ENCODE measurements at regions not wholly inside any gene's neighbourhood (a gene's known extent, or its start where the extent isn't known, plus 50 kb on each side); places are given as distances from the start of the nearest gene placed in this dataset.

DNA sequence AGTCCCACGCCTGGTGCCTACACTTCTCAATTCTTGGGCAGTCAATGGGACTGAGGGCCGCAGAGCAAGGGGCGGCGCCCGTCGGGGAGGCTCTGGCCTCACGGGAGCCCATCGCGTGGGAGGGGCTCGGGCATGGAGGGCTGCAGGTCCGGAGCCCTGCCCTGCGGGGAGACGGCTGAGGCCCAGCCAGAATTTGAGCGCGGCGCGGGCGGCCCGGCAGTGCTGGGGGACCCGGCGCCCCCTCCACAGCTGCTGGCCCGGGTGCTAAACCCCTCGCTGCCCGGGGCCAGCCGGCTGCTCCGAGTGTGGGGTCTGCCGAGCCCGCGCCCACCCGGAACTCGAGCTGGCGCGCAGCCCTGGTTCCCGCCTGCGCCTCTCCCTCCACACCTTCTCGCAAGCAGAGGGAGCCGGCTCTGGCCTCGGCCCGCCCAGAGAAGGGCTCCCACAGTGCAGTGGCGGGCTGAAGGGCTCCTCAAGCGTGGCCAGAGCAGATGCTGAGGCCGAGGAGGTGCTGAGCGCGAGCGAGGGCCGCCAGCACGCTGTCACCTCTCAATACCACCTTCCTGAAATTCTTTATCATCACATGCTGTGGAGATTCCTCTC is 58.5 kb downstream of the BAK1 start:
- DNase-seq (peak in 1 of 2 donors; percentile 76), ATAC-seq (ENCODE audit: low FRiP score in 2 of 2) (no peak)
- H3K4me1 ChIP-seq: no peaks in the 10 kb centered on the region
- H3K4me3 ChIP-seq: no peak overlapping the region
- no peaks in the 10 kb centered on the region for H3K9me3 ChIP-seq
- TF ChIP-seq POLR2AphosphoS5 (IDR thresholded peaks at IDR 0.05): no peak
- TF ChIP-seq EP300 (IDR thresholded peaks at IDR 0.05): no peak
- TF ChIP-seq, protein P1, sequence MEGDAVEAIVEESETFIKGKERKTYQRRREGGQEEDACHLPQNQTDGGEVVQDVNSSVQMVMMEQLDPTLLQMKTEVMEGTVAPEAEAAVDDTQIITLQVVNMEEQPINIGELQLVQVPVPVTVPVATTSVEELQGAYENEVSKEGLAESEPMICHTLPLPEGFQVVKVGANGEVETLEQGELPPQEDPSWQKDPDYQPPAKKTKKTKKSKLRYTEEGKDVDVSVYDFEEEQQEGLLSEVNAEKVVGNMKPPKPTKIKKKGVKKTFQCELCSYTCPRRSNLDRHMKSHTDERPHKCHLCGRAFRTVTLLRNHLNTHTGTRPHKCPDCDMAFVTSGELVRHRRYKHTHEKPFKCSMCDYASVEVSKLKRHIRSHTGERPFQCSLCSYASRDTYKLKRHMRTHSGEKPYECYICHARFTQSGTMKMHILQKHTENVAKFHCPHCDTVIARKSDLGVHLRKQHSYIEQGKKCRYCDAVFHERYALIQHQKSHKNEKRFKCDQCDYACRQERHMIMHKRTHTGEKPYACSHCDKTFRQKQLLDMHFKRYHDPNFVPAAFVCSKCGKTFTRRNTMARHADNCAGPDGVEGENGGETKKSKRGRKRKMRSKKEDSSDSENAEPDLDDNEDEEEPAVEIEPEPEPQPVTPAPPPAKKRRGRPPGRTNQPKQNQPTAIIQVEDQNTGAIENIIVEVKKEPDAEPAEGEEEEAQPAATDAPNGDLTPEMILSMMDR (IDR thresholded peaks at IDR 0.05): no peak
- TF ChIP-seq POLR2A (IDR thresholded peaks at IDR 0.05): no peak
- 93 to 95% methylated on average over 17 to 35 of the region's 47 CpGs for WGBS, 2 donors
- H3K36me3 ChIP-seq: no peaks in the 10 kb centered on the region
- H3K27ac ChIP-seq: no peak overlapping the region
- H3K27me3 ChIP-seq: no peaks in the 10 kb centered on the region
